HG03457 (cell line): ENCODE measurements at regions not wholly inside any gene's neighbourhood (a gene's known extent, or its start where the extent isn't known, plus 50 kb on each side); places are given as distances from the start of the nearest gene placed in this dataset.

Experiments used
- ATAC-seq: cut with Tn5 transposase; IDR thresholded peaks from one replicate; pipeline ENCODE4 v1.9.1; 2021; ENCODE audit warnings: moderate number of reproducible peaks; ENCODE audit not compliant: unreplicated experiment

DNA sequence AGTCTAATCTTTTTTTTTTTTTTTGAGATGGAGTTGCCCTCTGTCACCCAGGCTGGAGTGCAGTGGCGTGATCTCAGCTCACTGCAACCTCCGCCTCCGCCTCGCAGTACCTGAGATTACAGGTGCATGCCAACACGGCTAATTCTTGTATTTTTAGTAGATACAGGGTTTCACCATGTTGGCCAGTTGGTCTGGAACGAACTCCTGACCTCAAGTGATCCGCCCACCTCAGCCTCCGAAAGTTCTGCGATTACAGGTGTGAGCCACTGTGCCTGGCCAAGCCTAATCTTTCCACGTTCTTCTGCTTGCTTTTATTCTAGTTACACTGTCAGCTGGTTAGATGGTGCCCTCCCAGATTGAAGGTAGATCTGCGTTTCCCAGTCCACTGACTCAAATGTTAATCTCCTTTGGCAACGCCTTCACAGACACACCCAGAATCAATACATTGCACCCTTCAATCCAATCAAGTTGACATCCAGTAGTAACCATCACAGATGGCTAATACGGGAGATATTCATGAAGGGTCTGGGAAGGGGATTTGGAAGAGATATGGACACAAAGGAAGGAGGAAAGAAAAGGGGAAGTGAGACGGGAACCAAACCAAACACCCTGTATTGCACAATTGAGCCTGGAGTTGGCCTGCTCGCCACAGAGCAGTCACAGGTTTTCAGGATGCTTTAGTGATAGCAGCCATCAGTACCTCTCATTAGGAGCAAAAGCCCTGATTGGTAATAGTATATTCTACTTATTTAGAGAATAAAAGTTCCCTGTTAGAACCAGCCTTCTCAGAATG, 229.8 kb downstream of the PIK3C3 start:
- no peak for ATAC-seq

DNA sequence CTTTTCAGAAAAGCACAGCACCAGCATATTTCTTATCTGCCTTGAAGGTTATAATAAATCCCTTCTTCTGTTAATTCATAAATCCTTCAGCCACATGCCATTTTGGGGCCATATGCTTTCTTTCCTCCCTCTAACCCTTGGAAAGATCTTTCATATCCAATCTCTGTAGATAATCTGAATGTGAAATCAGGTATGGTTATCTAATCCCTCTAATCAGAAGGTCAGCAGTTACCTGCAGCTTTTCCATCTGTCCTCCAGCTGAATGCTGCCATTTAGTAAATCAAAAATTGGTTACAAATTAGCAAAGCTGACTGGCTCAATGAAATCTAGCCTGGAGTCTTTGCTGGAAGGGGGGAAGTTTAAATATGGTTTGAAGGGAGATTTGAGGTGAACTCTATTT, 230.5 kb downstream of the PIK3C3 start:
- ATAC-seq, result no peak

DNA sequence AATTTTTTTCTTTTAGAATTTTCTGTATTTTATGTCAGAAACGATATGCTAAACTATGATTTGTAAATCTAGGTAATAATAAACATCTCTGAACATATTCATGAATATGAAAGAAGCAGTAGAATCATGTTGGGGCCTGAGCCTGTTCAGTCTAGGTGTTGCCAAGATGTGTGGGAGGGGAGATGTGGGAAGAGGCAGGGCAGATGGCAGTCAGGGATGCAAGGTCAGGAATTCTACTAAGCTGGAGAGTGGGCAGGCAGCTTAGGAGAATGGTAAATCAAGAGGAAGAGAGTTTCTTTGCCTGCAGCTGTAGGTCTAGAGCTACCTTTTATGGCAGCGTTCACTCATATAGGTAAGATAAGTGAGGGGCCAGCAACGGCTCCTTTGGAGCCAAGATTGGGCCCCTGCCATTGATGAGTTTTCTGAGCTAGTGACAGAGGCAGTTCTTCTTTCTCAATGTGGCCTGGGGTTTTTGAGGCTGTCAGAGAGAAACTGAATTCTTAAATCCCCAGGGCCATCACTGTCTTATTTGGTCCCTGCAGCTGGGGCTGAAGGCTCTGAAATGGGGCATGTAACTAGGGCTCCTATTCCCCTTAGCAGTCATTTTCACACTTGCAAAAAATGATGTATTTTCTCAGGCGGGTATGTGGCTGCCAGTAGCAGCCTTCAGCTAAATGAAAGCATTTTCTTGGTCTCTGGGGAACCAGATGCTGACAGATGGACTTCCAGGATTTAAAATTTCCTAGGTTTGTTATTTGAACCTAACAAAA, 232.8 kb downstream of the PIK3C3 start:
- no peak for ATAC-seq

DNA sequence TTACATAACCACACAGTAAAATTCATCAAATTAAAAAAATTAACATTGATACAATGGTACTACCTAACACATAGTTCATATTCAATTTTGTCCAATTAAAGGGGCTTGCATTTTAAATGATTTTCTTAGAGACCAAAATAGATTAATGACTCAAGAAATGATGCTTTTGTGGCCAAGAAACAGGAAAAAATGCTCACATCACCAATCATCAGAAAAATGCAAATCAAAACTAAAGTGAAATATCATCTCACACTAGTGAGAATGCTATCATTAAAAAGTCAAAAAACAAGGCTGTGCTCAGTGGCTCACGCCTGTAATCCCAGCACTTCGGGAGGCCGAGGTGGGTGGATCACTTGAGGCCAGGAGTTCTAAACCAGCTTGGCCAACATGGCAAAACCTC, 235.6 kb downstream of the PIK3C3 start:
- ATAC-seq, result no peak

DNA sequence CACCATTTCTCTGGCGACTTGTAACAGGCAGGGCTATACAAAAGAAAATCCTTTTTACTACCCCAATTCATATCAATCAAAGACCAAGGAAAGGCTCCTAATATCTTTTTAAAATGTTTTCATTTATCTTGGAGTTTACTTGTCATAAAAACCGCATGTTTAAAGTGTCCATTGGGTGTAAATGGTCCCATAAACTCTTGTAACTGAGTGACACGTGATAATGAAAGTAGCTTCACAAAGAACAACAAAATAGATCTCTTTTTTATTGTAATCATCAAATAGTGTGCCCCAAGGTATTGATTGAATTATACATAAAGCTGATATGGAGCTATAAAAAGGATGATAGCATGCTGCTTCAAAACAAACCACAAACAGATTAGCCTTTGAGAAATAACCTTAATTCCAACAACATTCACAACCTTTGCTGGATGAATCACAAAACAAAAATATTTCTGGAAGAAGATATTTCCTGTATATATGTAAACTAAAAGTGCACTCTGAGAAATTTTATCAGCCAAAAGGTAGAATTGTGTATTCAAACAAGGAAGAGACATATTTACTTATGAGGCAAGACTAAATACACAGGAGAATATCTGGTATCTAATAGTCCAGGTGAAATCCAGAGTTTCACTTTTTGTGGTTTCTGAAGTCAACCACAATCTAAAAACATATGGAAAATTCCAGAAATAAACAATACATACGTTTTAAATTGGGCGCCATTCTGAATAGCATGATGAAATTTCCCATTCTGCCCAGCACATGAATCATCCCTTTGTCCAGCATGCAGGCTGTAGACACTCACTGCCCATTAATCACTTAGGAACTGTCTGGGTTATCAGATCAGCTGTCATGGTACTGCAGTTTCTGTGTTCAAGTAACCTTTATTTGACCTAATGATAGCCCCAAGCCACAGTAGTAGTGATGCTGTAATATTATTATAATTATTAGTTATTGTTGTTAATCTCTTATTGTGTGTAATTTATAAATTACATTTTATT, 237.5 kb downstream of the PIK3C3 start:
- no peak for ATAC-seq

DNA sequence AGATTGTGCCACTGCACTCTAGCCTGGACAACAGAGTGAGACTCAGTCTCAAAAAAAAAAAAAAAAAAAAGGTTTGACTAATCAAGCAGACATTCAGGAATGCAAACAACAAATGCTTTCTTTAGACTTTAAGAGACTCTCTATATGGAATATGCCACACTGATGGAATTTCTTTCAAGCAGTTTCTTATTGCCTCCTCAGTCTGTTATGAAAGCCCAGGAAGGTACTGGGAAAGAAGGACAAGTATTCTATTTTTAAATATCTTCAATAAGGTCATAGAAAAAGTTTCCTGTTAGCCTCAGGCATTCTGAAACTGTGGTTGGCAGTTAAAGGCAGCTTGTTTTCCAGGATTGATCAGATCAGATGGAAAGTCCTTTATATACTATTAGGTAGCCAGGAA, 241.6 kb downstream of the PIK3C3 start:
- no peak for ATAC-seq

DNA sequence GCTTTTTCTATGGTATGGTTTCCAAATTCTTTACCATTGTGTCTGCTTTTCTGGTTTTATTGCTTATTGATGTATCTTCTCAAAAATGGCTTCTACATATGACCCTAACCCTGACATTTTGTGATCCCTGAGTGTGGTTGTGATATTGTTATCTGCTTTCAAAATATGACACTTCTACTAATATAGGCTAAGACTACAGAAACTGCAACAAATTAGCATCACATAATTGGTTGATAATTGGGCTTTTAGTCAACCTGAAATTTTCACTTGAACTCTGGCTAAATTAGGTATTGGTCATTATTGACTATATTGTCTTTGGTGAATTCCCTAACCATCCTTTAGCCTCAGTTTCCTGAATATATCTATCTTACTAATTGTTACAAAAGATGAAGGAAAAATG, 246.1 kb downstream of the PIK3C3 start:
- ATAC-seq, result no peak

DNA sequence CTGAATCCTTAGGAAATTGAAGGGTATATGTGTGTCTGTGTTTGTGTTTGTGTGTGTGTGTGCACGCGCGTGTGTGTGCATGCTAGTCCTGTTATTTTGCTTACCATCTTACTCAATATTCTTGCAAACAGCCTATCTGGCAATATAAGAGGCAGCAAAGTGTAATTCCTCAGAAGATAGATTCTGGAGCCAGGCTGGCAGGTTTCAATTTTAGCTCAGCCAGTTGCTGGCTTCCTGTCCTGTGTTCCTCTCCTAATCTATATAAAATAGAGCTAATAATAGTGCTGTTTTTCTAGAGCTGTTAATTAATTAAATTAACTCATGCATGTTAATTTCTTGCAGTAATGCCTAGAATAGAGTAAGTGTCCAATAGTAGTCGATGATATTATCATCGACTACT, 256.2 kb downstream of the PIK3C3 start:
- no peak for ATAC-seq

DNA sequence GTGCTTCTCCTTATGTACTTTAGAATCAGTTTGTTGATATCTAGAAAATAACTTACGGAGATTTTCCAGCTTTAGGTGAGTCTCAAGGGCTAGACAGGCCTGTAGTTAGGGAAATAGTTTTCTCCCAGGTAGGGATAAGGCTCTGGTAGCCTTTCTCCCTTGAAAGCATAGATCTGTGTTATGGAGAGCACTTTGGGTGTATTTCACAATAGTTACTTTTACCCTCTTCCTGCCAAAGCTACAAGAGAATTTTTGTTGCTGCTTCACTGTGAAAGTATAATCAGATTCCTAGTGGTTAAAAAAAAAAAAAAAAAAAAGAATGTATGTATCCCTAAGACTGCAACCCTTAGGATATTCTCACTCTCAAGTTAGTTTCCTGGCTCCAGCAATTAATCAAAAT, 267.5 kb downstream of the PIK3C3 start:
- no peak for ATAC-seq

DNA sequence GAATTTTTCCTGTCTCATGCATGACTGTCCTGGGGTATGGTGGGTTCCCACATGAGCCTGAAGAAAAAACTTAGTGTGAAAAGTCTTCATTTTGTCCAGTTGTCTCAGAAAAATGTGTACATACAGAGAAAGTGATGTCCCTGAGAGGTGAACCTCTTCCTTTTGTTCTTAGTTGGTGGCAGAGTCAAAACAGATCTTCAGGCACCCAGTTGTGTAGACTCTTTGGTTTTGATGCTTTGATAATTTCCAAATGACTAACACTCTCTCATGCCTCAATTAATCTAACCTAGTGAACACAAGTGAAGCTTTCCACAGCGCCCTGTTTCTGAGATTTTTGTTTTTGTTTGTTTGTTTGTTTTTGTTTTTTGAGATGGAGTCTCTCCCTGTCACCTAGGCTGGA, 273.5 kb downstream of the PIK3C3 start:
- ATAC-seq, result no peak

DNA sequence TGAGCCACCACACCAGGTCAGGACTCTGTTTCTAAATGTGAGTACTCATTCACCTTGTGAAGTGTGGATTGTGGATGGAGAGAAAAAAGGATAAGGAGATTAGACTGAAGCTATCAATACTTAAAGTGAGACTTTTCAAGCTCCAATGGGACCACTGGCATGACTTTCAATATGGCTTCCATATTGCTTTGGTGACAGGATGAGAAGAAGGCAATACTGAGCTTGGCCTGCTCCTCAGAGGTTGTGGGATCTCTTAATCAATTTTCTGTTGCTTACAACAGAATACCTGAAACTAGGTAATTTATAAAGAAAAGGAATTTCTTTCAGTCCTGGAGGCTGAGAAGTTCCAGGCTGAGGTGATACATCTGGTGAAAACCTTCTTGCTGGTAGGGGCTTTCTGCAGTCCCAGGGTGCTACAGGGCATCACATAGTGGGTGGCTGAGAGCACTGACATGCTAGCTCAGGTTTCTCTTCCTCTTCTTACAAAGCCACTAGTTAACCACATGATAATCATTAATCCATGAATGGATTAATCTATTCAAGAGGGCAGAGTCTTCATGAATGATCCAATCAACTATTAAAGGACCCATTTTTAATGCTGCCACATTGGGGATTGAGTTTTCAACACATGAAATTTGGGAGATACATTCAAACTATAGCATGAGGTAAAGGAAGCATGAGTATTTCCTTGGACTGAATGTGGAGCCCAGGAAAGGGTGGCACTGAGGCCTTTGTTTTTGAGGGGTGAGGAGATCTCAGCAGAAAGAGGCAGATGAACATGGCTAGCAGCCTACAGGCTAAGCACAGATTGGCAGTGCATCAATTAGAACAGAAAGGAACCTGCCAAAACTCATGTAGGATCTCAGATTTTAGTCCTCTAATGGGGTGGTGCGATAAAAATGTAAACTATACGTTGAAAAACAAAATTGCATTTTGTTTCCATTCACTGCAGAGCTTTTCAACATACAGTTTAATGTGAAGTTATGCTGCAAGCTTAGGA, 274.5 kb downstream of the PIK3C3 start:
- ATAC-seq, result peak; percentile 100

DNA sequence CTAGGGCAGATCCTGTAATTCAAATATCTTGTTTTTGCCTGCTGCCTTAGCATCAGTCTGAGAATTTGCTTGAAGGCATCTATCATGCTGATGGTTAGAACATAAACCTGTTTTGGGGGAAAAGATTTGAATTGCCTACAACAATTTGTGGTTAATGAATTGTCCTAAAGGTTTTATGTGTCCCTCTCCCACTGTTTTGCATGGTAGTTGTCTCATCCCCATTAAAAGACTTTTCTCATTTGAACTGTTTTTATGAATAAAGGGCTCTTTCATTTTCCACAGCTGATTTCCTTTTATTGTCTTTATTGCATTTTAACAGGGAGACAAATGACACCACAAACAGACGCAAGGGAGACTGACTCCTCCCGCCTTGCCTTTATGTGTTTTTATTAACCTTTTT, 275.6 kb downstream of the PIK3C3 start:
- no peak for ATAC-seq

DNA sequence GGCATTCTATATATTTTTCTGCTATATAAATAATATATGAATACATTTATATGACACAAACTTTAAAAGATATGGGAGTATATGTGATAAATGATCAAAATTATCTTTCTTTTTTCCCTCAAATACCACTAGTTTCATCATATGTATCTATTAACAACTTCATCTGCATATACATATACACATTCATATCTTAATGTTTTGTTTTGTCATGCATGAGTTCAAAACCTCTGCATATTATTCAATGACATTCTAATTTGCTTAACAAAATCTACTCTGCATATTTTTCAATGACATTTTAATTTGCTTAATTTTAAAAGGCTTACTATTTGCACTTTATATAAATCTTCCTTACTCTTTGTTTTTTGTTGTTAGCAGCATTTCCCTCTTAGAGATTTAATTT, 276.2 kb downstream of the PIK3C3 start:
- no peak for ATAC-seq

DNA sequence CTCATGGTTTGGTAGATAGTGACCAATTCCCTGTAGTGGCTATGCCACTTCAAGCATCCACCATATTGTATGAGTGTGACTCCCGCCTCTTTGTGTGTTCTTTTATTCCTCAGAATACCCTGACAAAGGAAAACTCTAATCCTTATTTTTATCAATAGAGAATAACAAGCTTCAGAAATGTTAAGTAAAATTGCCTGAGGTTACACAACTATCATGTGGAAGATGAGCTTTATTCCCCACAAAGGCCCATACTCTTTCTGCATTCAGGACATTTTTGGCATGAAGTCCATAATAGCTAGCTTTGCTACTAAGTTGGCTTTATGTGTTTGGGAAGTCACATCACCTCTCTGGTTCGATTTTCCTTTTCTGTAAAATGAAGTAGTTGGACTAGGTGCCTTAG, 276.8 kb downstream of the PIK3C3 start:
- no peak for ATAC-seq

DNA sequence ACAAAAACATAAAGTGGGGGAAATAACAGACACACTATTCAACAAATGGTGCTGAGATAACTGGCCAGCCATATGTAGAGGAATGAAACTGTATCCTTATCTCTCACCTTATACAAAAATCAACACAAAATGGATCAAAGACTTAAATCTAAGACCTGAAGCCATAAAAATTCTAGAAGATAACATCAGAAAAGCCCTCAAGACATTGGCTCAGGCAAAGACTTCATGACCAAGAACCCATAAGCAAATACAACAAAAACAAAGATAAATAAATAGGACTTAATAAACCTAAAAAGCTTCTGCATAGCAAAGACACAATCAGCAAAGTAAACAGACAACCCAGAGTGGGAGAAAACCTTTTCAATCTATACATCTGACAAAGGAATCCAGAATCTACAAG, 278.9 kb downstream of the PIK3C3 start:
- no peak for ATAC-seq

DNA sequence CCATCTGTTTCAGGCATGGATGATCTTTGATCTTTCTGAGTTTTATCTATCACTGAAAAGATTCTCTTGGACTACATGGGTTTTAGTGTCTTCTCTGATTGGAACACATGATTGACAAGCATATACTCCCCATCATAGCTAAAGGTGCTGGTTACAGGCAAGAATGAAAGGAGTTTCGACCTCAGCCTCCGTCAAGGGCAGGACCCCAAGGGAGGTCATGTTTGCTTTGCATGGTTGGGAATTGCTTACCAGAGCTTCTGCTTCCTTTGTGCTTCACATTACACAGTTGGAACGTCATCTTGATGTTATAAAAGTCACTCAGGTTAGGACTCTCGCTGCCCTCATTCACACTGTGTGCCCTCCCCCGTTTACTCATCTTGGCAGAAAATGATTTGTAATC, 287.7 kb downstream of the PIK3C3 start:
- ATAC-seq, result no peak

DNA sequence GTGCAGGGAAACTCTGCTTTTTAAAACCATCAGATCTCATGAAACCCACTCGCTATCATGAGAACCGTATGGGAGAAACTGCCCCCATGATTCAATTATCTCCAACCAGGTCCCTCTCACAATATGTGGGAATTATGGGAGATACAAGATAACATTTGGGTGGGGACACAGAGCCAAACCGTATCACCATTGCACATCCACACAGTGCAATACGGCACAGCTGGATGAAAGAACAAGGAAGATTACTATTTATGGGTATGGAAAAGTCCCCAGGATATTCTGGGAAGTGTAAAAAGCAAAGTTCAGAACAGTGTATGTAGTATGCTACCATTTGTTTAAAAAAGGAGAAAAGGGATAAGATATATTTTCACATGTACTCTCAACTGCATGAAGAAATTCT, 290.1 kb downstream of the PIK3C3 start:
- ATAC-seq, result no peak

DNA sequence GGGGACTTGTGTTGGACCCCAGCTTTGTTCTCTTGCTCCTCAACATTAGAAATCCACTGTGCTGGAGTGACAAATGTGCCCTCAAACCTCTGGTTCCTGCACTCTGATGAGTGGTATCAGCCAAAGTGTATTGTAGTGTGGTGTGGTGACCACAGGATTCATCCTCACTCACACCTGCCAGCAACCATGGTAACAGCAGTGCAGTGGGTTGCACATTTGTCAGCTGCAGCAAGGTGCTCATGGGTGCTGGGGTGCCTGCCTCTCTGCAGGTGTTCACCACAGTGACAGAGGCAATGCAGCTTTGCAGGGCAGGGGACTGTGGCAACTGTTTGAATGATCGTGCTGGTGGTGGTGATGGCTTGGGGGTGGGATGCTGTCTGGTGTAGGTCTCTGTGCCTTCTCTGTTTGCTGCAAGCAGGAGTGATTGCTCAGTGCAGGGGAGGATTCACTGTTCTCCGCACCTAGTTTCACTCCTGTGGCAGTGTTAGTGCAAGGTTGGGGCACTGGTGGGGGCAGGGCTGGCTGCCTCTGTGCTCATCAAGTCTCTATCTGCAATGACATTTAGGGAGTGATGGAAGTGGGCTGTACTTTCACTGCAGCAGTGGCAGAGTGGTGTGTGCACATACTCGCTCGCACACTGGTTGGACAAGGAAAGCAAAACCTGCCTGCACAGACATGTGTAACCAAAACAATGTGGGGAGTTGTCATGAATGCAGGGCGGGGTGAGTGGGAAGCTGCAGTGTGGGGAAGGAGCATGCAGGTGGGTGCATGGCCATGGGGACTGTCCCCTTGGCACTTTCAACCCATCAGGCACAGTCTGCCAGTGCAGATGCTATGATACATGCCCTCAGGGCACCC, 301.1 kb downstream of the PIK3C3 start:
- no peak for ATAC-seq

DNA sequence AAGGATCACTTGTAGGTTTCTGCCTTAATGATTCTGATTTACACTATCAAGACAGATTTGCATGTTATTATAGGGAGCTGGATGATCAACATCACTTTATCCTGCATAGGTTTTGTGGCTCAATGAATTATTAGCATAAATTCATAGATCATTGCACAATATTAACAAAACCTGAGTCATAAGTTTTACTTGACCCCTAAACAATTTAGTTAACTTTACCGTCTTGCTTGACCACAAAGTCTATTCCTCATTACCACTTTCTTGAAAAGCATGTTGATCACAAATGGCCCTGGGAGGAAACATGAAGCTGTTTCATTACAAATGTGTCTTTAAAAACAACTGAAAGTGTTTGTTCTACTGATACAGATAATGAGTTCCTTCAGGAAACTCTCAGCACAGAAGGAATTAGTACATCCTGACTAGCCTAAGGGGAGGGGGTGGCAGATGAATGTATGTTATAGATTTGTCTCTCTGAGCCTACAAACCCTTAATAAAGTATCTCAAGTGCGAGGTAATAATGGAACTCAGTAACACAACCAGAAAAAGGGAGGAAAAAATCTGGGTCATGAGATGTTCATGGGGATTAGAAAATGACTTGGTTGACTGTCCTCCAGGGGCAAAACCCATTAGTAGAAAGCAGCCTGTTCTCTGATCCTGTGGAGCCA, 303.4 kb downstream of the PIK3C3 start:
- ATAC-seq, result no peak
